PFSK-1 (cell line): ENCODE measurements at regions not wholly inside any gene's neighbourhood (a gene's known extent, or its start where the extent isn't known, plus 50 kb on each side); places are given as distances from the start of the nearest gene placed in this dataset.

ENCODE experiments used
- FOXP2 ChIP-seq: optimal IDR thresholded peaks from 2 replicates; pipeline ENCODE3; 2011; ENCODE audit warnings: borderline replicate concordance, control low read depth, inconsistent platforms; ENCODE audit not compliant: insufficient read depth; ENCODE audit errors: extremely low read length, extremely low read depth
- POLR2AphosphoS5 ChIP-seq: IDR thresholded peaks from 2 replicates; pipeline ENCODE4 v1.6.1; 2012; ENCODE audit warnings: low read depth, mild to moderate bottlenecking, control low read depth, low read length, moderate library complexity
- SIN3A ChIP-seq: IDR thresholded peaks from 2 replicates; pipeline ENCODE4 v1.6.1; 2012; ENCODE audit warnings: mild to moderate bottlenecking, low read length, moderate library complexity, borderline replicate concordance; ENCODE audit not compliant: insufficient read depth
- TAF1 ChIP-seq: IDR thresholded peaks from 2 replicates; pipeline ENCODE4 v1.6.1; 2012; ENCODE audit warnings: low read length, control low read depth, borderline replicate concordance; ENCODE audit not compliant: insufficient read depth
- TF ChIP-seq, protein P1 (sequence below), 2 experiments: IDR thresholded peaks; 2 replicates each; pipeline versions ENCODE4 v1.6.1 to v1.8.0; 2011 to 2012; ENCODE audit warnings: low read depth in 2 of 2, low read length in 2 of 2, control low read depth in 1 of 2, inconsistent platforms in 1 of 2, mild to moderate bottlenecking in 1 of 2, moderate library complexity in 1 of 2; ENCODE audit not compliant: insufficient read depth in 1 of 2

- TF ChIP-seq POLR2AphosphoS5 (no peak), FOXP2 (no peak), SIN3A (no peak), TAF1 (no peak)
- TF ChIP-seq, protein P1, sequence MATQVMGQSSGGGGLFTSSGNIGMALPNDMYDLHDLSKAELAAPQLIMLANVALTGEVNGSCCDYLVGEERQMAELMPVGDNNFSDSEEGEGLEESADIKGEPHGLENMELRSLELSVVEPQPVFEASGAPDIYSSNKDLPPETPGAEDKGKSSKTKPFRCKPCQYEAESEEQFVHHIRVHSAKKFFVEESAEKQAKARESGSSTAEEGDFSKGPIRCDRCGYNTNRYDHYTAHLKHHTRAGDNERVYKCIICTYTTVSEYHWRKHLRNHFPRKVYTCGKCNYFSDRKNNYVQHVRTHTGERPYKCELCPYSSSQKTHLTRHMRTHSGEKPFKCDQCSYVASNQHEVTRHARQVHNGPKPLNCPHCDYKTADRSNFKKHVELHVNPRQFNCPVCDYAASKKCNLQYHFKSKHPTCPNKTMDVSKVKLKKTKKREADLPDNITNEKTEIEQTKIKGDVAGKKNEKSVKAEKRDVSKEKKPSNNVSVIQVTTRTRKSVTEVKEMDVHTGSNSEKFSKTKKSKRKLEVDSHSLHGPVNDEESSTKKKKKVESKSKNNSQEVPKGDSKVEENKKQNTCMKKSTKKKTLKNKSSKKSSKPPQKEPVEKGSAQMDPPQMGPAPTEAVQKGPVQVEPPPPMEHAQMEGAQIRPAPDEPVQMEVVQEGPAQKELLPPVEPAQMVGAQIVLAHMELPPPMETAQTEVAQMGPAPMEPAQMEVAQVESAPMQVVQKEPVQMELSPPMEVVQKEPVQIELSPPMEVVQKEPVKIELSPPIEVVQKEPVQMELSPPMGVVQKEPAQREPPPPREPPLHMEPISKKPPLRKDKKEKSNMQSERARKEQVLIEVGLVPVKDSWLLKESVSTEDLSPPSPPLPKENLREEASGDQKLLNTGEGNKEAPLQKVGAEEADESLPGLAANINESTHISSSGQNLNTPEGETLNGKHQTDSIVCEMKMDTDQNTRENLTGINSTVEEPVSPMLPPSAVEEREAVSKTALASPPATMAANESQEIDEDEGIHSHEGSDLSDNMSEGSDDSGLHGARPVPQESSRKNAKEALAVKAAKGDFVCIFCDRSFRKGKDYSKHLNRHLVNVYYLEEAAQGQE (IDR thresholded peaks at IDR 0.05; ENCODE audit: insufficient read depth in 1 of 2, low read depth in 2 of 2, low read length in 2 of 2) = no peak
These were observed 157.5 kb upstream of the SMIM31 start for GRCh38 chr4:164596318-164596878.

GRCh38 chr4:164596927-164597326 lies 157.0 kb upstream of the SMIM31 start:
- TF ChIP-seq, protein P1 (IDR thresholded peaks at IDR 0.05; ENCODE audit: insufficient read depth in 1 of 2, low read depth in 2 of 2, low read length in 2 of 2) = no peak
- TF ChIP-seq SIN3A = no peak
- no peak for TF ChIP-seq FOXP2
- TF ChIP-seq TAF1 = no peak
- TF ChIP-seq POLR2AphosphoS5 = no peak

DNA sequence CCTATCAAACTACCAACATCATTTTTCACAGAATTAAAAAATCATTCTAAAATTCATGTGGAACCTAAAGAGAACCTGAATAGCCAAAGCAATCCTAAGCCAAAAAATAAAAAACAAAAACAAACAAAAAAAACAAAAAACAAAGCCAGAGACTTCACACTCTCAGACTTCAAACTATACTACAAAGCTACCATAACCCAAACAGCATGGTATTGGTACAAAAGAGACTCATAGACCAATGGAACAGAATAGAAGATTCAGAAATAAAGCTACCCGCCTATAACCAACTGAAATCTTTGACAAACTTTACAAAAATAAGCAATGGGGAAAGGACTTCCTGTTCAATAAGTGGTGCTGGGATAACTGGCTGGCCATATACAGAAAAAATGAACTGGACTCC lies 152.3 kb upstream of the SMIM31 start:
- TF ChIP-seq, protein P1 (IDR thresholded peaks at IDR 0.05; ENCODE audit: insufficient read depth in 1 of 2, low read depth in 2 of 2, low read length in 2 of 2) = no peak

- TF ChIP-seq FOXP2 (no peak), TAF1 (no peak), SIN3A (no peak), POLR2AphosphoS5 (no peak)
- TF ChIP-seq, protein P1 (IDR thresholded peaks at IDR 0.05; ENCODE audit: insufficient read depth in 1 of 2, low read depth in 2 of 2, low read length in 2 of 2) = no peak
These were observed 147.5 kb upstream of the SMIM31 start for GRCh38 chr4:164606478-164606877.

GRCh38 chr4:164613256-164613655 lies 140.7 kb upstream of the SMIM31 start:
- no peak for TF ChIP-seq POLR2AphosphoS5
- no peak for TF ChIP-seq SIN3A
- no peak for TF ChIP-seq TAF1
- TF ChIP-seq FOXP2 = no peak
- TF ChIP-seq, protein P1 (IDR thresholded peaks at IDR 0.05; ENCODE audit: insufficient read depth in 1 of 2, low read depth in 2 of 2, low read length in 2 of 2) = no peak
